HG03139 (cell line): ENCODE measurements at regions not wholly inside any gene's neighbourhood (a gene's known extent, or its start where the extent isn't known, plus 50 kb on each side); places are given as distances from the start of the nearest gene placed in this dataset.

Experiments
- ATAC-seq: cut with Tn5 transposase; IDR thresholded peaks from one replicate; pipeline ENCODE4 v1.9.1; 2021; ENCODE audit not compliant: unreplicated experiment

GRCh38 chr10:60666221-60666620 is 112.1 kb upstream of the CDK1 start:
- ATAC-seq = no peak

GRCh38 chr10:60664859-60665258 is 113.4 kb upstream of the CDK1 start:
- ATAC-seq = no peak

- ATAC-seq = no peak
Measured at GRCh38 chr10:60663850-60664249, 114.4 kb upstream of the CDK1 start.

DNA sequence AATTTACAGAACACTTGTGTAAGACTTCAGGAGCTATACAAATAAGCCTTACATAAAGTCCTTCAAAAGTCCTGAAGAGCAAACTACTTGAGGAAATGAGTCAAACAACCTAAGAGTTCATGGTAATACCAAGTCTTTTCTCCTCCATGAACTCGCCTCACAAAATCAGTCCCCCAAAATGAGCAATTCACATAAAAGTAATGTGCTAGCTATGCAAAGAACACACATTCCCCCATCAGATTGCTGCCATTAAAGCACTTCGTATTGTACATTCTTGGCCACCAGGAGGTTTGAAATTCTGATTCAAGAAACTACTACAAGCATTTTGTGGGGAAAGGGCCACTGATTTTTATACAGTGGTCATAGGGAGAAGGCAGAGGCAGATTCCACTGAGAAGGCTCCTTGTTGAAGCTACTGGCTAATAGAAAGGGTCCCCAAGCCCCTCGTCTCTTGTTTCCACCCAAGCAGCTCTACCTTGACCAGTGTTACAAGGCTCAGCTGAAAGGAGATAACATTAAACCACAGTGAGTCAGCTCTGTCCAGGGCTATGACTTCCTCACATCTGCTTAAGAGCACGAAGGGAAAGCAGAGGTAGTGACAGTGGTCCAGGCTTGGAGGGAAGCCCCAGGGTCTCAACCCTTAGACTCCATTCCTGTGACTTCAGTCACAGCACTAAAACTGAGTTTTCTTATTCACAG is 115.2 kb upstream of the CDK1 start:
- ATAC-seq = no peak

DNA sequence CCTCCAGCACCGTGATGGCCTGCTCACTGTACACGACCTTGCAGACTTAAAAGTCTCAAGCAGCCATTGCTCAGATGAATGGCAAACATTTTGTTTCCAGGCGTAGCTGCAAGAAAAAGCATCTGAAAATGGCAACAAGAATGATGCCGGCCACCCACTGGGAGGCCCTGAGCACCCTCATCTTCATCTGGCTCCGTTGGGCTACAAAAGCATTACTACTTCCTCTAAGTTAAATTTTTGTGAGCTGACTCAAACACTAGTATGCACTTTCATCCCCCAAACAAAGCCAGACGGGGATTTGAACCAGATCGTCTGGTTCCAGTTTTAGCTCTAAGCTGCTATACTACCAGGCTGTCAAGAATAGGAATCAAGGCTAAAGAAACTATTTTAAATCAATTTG is 116.6 kb upstream of the CDK1 start:
- ATAC-seq = no peak

DNA sequence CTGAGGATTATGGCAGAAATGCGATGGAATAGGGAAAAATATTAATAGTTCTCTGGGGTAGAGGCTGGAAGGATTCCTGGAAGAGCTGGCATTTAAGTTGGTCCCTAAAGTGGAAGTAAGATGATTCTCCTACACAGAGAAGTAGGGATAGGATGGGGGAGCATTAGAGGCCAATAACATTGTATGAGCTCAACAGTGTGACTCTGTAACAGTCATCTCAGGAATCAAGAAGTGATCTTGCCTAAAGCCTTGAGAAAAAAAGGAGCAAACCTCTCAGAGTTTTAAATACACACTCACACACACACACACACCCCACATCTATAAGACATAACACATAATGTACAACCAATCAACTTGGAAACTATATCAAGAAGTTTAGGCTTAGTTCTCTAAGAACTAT is 117.7 kb upstream of the CDK1 start:
- no peak for ATAC-seq

DNA sequence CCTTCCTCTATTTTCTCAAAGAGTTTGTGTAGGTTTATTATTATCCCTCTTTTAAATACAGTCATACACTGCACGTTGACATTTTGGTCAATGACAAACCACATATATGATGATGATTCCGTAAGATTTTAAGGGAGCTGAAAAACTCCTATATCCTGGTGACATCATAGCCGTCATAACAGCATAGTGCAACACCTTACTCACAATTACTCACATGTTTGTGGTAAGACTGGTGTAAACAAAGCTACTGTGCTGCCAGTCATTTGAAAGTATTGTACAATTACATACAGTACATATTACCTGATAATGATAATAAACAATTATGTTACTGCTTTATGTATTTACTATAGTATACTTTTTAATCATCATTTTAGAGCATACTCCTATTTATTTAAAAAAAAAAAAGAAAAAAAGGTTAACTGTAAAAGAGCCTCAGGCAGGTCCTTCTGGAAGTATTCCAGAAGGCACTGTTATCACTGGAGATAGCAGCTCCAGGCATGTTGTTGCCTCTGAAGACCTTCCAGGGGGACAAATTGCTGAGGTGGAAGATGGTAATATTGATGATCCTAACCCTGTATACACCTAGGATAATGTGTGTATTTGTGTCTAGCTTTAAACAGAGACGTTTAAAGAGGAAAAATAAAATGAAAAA is 123.3 kb upstream of the CDK1 start:
- no peak for ATAC-seq

DNA sequence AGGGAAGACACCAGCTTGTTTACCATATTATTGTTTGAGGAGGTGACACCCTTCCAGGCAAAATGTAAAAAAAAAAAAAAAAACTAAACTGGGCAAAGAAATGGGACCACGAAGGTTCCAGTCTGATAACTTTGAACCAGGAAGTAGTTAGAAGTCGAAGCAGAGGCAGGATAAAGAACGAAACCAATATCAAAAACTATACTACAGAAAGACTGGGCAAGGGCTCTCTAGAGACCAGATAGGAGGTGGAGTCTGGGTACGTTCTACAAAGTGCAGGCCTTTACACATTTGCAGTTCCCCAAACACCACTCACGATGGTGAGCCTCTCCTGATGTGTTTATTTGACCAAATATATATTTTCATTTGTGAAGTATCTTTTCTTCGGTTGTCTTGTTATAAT is 125.7 kb upstream of the CDK1 start:
- ATAC-seq = peak; percentile 80

DNA sequence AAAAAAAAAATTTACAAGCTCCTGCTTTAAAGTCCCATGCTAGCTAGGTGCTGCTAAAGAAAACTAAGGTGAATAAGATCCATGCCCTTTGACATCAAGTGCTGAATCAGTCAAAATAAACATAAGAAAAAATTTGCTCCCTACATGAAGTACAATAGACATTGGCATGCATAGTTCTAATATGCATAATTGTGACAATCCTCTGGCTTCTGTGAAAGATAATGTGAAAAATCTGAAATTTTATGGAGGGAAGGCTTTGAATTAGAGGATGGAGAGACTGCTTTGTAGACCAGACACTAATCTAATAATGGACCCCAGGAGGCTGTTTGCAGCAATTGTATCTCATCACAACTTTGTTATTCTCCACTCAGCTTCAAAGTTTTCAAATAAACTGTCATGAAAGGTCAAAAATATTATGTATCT is 127.9 kb upstream of the CDK1 start:
- no peak for ATAC-seq

DNA sequence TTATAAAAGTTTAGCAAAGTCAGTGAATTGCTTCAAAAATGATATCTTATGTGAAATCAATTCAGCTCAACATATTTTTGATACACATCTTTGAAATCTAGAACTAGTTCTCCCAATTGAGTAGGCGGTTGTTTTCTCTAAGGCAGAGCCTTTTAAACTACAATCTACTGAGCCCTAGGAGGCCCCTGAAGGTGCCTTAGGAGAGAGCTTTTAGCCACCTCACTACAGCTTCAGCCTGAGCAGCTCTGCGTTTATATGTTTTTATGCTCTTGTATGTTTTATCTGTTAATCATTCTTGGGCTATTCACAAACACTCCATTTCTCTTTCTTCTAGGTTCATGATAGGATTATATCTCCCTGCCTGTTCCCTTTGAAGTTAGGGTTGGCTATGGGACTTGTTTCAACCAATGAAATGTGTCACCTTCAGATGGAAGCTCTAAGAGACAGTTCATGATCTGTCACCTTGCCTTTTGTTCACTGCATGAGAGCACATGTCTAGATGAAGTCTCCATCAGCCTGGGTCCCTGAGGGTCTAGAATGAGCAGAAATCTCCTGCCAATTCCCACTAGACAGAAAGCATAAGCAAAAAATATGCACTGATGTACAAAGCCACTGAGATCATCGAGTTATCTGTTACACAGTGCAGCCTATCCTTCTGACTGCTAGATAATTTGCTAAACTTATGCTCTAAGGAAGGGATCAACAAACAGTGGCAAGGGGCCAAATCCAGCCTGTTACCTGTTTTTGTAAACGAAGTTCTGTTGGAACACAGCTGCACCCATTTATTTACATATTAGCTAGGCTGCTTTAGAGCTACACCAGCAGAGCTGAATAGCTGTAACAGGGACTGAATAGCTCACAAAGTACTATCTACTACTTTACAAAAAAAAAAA is 128.5 kb upstream of the CDK1 start:
- ATAC-seq = no peak

GRCh38 chr10:60648761-60649160 is 129.5 kb upstream of the CDK1 start:
- ATAC-seq = no peak

GRCh38 chr10:60646966-60647796 is 131.1 kb upstream of the CDK1 start:
- ATAC-seq = no peak

DNA sequence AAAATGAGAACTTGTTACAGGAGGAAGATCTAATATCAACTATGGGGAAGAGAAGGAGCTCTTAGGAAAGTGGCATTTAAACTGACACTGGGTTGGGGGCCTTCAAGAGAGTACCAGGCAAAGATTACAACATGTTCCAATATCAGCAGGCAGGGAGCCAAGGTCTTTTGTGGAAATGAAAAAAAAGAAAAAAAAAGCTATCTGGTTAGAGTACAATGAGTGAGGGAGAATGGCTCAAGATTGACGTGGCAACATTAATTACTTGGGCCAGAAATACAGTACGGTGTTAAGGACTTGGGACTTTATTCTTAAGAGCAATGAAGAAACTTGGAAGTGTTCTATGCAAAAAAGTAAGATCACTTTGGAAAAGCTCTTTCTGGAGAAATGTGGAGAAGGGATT is 132.3 kb upstream of the CDK1 start:
- ATAC-seq = no peak

GRCh38 chr10:60644436-60645130 is 133.7 kb upstream of the CDK1 start:
- no peak for ATAC-seq

DNA sequence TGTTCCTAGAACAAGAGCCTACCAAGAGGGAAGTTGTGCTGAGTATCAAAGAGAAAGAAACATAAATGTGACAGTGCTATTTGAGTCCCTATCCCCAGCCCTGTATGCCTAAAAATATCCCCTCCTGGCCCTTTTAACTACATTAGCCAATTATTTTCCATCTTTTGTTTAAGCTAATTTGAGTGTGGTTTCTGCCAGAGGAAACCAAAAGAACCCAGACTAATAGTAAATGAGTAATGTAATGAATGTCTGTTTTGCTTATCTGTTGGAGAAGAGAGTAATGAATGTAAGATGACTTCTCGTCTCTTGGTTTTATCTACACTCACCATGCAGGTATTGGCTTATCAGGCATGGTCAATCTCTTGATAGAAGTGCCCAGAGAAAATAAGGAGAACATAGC is 134.4 kb upstream of the CDK1 start:
- no peak for ATAC-seq

- ATAC-seq = no peak
Measured at GRCh38 chr10:60629332-60629731, 148.9 kb upstream of the CDK1 start.

- ATAC-seq = no peak
Measured at GRCh38 chr10:60627778-60628748, 150.2 kb upstream of the CDK1 start.

DNA sequence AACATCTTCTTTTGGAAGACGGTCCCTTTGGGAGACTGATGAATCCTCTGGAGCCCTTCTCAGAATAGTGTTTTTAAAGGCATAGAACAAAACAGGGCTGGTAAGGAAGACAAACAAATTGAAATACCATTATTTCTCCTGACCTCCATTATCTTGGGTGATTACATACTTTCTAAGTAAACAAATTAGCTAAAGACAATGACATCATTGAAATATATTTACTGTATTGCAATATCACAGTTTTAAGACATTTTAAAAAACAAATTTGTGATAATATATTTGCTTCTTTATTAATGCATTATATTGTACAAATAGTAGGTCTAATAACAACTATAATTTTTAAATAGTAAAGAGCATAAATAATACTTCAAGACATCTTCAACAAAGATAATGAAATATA is 152.2 kb upstream of the CDK1 start:
- no peak for ATAC-seq

GRCh38 chr10:60623627-60624026 is 154.7 kb upstream of the CDK1 start:
- no peak for ATAC-seq
